ENCODE measurements at regions not wholly inside any gene's neighbourhood (a gene's known extent, or its start where the extent isn't known, plus 50 kb on each side); places are given as distances from the start of the nearest gene placed in this dataset.

DNA sequence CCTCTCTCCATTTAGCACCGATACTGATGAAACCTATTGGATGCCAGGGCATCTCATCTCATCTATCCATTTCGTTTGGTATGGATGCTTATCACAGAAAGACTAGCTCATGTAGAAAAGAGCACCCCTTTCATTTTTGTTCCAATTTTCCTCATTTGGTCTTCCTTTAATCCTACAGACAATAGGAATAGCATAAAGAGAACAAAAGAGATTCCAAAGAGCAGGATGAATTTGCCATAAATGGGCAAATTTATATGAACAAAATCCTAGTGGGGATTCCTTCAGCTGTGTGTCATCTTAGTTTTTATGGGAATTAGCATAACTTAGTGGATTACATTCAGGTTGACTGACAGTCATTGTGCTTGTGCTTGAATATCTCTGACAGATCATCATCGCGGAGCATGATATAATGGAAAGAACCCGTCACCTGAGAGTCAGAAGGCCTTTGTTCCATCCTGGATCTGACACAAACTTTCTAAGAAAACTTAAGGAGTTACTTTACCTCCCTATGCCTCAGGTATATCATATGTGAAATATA, 777.5 kb upstream of the ADGRL2 start:
- Histone ChIP-seq H3K9me3 (ENCODE audit: low read length) (peaks cover 56% of the 10 kb centered on the region), H3K27ac (ENCODE audit: extremely low read length, insufficient read depth, low read length) (no peak overlapping the region), H3K27me3 (ENCODE audit: control insufficient read depth in 1 of 2, insufficient read depth in 2 of 2, low read length in 2 of 2) (no peaks in the 10 kb centered on the region), H2AFZ (ENCODE audit: low read length) (no peak overlapping the region), H3K4me1 (ENCODE audit: insufficient read depth, low read length) (no peaks in the 10 kb centered on the region), H4K20me1 (ENCODE audit: insufficient read depth, low read length) (no peaks in the 10 kb centered on the region), H3K36me3 (replicated peaks in 1 of 2; ENCODE audit: control insufficient read depth in 1 of 2, insufficient read depth in 2 of 2, low read length in 2 of 2) (no peaks in the 10 kb centered on the region), H3K4me2 (ENCODE audit: low read depth, low read length) (no peak overlapping the region), H3K9ac (ENCODE audit: insufficient read depth, low read depth, low read length) (no peak overlapping the region), H3K4me3 (replicated peaks in 1 of 3; ENCODE audit: insufficient read depth in 1 of 3, low read depth in 2 of 3, low read length in 3 of 3) (no peak overlapping the region), H3K79me2 (ENCODE audit: insufficient read depth, low read length) (no peaks in the 10 kb centered on the region)
- FAIRE-seq (no peak), DNase-seq (ENCODE audit: low spot score) (no peak), ATAC-seq (no peak)
- in situ Hi-C loops (cut with HindIII; ENCODE audit: extremely low pct_ligation_motif_present, low pct_unique_long_range_greater_than_20kb): no loop called here
- ChIA-PET POLR2A (no interaction called here), CTCF (ENCODE audit: low intra/inter-chr PET ratio, low total read pairs) (no interaction called here)
- TF ChIP-seq, protein P1, sequence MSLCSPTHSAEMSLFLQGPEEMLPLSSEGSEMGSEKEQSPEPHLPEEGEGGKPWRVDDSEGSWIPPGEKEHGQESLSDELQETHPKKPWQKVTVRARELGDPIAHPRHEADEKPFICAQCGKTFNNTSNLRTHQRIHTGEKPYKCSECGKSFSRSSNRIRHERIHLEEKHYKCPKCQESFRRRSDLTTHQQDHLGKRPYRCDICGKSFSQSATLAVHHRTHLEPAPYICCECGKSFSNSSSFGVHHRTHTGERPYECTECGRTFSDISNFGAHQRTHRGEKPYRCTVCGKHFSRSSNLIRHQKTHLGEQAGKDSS (CRISPR knock-in tag; IDR thresholded peaks at IDR 0.05; ENCODE audit: borderline replicate concordance, low read depth): no peak
- TF ChIP-seq GTF3A (CRISPR knock-in tag; conservative IDR thresholded peaks at IDR 0.05) (no peak), POLR2AphosphoS2 (IDR thresholded peaks at IDR 0.05; ENCODE audit: low read depth, low read length) (no peak), ZNF577 (CRISPR knock-in tag; IDR thresholded peaks at IDR 0.05; ENCODE audit: borderline replicate concordance, low read depth) (no peak), ZNF3 (CRISPR knock-in tag; IDR thresholded peaks at IDR 0.05) (no peak), SATB2 (CRISPR knock-in tag; IDR thresholded peaks at IDR 0.05) (no peak), POLR2AphosphoS5 (IDR thresholded peaks at IDR 0.05; ENCODE audit: low read depth, low read length) (no peak), ZNF766 (CRISPR knock-in tag; IDR thresholded peaks at IDR 0.05; ENCODE audit: borderline replicate concordance) (no peak), XBP1 (CRISPR knock-in tag; IDR thresholded peaks at IDR 0.05) (no peak), DNMT3B (CRISPR knock-in tag; conservative IDR thresholded peaks at IDR 0.05) (no peak), ZNF781 (CRISPR knock-in tag; IDR thresholded peaks at IDR 0.05; ENCODE audit: borderline replicate concordance, not compliant biosample characterization) (no peak), HOXD1 (CRISPR knock-in tag; IDR thresholded peaks at IDR 0.05) (no peak), ZNF33B (CRISPR knock-in tag; IDR thresholded peaks at IDR 0.05) (no peak), ZNF124 (CRISPR knock-in tag; IDR thresholded peaks at IDR 0.05) (no peak), AHR (CRISPR knock-in tag; IDR thresholded peaks at IDR 0.05) (no peak), CC2D1A (CRISPR knock-in tag; IDR thresholded peaks at IDR 0.05) (no peak)
- BruUV-seq (replicated peaks): no TSS peak
- 20% methylated on average over 5 of the region's 5 CpGs for WGBS (ENCODE audit: low lambda C conversion rate)
- intact Hi-C loops (cut with micrococcal nuclease; ENCODE audit: unreplicated experiment): no loop called here

Data from HepG2 (cell line).